ENCODE measurements at regions not wholly inside any gene's neighbourhood (a gene's known extent, or its start where the extent isn't known, plus 50 kb on each side); places are given as distances from the start of the nearest gene placed in this dataset.

DNA sequence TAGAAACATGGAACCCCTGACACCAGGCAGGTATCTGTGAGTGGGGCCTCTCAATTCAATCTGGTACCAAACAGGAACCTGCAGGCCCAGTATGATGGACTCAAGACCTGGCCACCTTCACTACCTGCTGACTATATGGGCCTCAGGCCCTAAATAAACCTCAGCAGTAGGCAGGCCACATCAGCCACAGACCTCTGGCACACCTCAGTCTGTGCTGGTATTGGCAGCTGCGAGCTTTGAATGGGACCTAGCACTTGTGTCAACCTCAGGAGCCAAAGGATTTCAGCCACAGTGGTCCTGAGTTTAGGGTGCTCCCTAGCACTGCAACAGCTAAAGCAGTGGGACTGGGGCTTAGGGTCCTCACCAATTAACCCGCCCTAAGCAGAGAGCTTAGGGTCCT, 325.5 kb downstream of the ZNF608 start:
- TF ChIP-seq, protein P1, sequence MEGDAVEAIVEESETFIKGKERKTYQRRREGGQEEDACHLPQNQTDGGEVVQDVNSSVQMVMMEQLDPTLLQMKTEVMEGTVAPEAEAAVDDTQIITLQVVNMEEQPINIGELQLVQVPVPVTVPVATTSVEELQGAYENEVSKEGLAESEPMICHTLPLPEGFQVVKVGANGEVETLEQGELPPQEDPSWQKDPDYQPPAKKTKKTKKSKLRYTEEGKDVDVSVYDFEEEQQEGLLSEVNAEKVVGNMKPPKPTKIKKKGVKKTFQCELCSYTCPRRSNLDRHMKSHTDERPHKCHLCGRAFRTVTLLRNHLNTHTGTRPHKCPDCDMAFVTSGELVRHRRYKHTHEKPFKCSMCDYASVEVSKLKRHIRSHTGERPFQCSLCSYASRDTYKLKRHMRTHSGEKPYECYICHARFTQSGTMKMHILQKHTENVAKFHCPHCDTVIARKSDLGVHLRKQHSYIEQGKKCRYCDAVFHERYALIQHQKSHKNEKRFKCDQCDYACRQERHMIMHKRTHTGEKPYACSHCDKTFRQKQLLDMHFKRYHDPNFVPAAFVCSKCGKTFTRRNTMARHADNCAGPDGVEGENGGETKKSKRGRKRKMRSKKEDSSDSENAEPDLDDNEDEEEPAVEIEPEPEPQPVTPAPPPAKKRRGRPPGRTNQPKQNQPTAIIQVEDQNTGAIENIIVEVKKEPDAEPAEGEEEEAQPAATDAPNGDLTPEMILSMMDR (IDR thresholded peaks at IDR 0.05 in 2 of 3, conservative IDR thresholded peaks at IDR 0.05 in 1 of 3; ENCODE audit: borderline replicate concordance in 1 of 3, insufficient read depth in 1 of 3, low read depth in 2 of 3, low read length in 2 of 3), result no peak
- TF ChIP-seq POLR2AphosphoS5 (IDR thresholded peaks at IDR 0.05; ENCODE audit: low read depth, low read length) (no peak), SP1 (IDR thresholded peaks at IDR 0.05; ENCODE audit: low read depth) (no peak), CBX3 (IDR thresholded peaks at IDR 0.05; ENCODE audit: low read depth) (no peak), YY1 (IDR thresholded peaks at IDR 0.05; ENCODE audit: extremely low read depth, insufficient replicate concordance, low read depth, low read length) (no peak), POLR2A (IDR thresholded peaks at IDR 0.05; ENCODE audit: borderline replicate concordance, extremely low read depth, insufficient read depth, insufficient read length) (no peak), JUND (IDR thresholded peaks at IDR 0.05) (no peak)

All from HCT116 (cell line).